Upper lobe of right lung (tissue), 1 donor: ENCODE measurements at regions not wholly inside any gene's neighbourhood (a gene's known extent, or its start where the extent isn't known, plus 50 kb on each side); places are given as distances from the start of the nearest gene placed in this dataset.

Source experiments
- ATAC-seq: fragments of 200-7000 bp; cut with Tn5 transposase; one replicate; pipeline ENCODE4 v1.9.1; 2020; ENCODE audit warnings: mild to moderate bottlenecking, moderate library complexity
- DNase-seq: peaks from one replicate; pipeline ENCODE4 v3.0.0-alpha.2; 2020
- H3K27ac ChIP-seq: fragments of 200-600 bp; one replicate; pipeline ENCODE4 v1.8.0; 2022
- H3K27me3 ChIP-seq: fragments of 200-600 bp; one replicate; pipeline ENCODE4 v1.8.0; 2022; ENCODE audit warnings: mild to moderate bottlenecking
- H3K36me3 ChIP-seq: fragments of 200-600 bp; one replicate; pipeline ENCODE4 v1.8.0; 2022
- H3K4me1 ChIP-seq: fragments of 200-600 bp; one replicate; pipeline ENCODE4 v1.8.0; 2022
- H3K4me3 ChIP-seq: fragments of 200-600 bp; one replicate; pipeline ENCODE4 v1.8.0; 2022; ENCODE audit warnings: mild to moderate bottlenecking
- H3K9me3 ChIP-seq: fragments of 200-600 bp; one replicate; pipeline ENCODE4 v1.8.0; 2022
- CTCF ChIP-seq: fragments of 200-600 bp; IDR thresholded peaks from one replicate; pipeline ENCODE4 v1.8.0; 2022; ENCODE audit warnings: antibody characterized with exemption
- intact Hi-C: fragments of 100-400 bp; cut with DNase I; formaldehyde crosslinking; loops from one replicate; pipeline ENCODE4 v1.11.0; 2022
- donor health status: DM: no; HTN: yes; CAD: no; lungs with severe emphysema.

GRCh38 chr5:159456261-159456660, 126.0 kb upstream of the IL12B start:
- Histone ChIP-seq H3K9me3 (no peaks in the 10 kb centered on the region), H3K4me1 (peaks cover 6% of the 10 kb centered on the region), H3K27ac (no peak overlapping the region), H3K36me3 (no peaks in the 10 kb centered on the region), H3K4me3 (no peak overlapping the region), H3K27me3 (no peaks in the 10 kb centered on the region)
- DNase-seq (no peak), ATAC-seq (no peak)
- TF ChIP-seq CTCF = no peak
- intact Hi-C loops = no loop called here

- Histone ChIP-seq H3K27ac (no peak overlapping the region), H3K4me1 (peaks cover under 1% of the 10 kb centered on the region), H3K27me3 (no peaks in the 10 kb centered on the region), H3K36me3 (no peaks in the 10 kb centered on the region), H3K9me3 (no peaks in the 10 kb centered on the region), H3K4me3 (no peak overlapping the region)
- DNase-seq = no peak
- no peak for ATAC-seq
- no peak for TF ChIP-seq CTCF
- intact Hi-C loops = no loop called here
Observed at GRCh38 chr5:159456722-159457465, 126.6 kb upstream of the IL12B start.

DNA sequence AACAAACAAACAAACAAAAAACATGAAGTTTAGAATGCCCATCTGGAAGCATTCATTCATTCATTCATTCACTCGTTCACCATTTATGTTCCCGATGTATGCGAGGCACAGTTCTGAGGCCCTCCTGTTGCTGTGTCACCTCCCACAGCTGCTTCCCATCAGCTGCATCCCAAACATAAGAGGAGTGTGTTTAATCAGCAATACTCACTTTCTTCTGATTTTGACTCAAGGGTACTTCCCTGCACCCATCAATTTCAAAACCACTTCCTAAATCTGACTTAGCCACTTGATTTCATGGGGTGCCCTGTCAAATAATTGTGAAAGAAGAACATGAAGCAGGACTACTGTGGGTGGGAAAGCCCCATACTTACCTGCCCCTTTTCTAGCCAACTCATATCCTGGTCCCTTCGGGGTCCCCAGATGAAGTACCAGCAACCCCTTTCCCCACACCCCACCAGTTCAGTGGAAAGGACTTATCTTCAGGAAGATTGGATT, 128.0 kb upstream of the IL12B start:
- no peak for TF ChIP-seq CTCF
- DNase-seq = no peak
- H3K27ac ChIP-seq = no peak overlapping the region
- no peaks in the 10 kb centered on the region for H3K4me1 ChIP-seq
- H3K36me3 ChIP-seq = no peaks in the 10 kb centered on the region
- no peaks in the 10 kb centered on the region for H3K27me3 ChIP-seq
- no peak for ATAC-seq
- intact Hi-C loops = no loop called here
- H3K4me3 ChIP-seq = no peak overlapping the region
- H3K9me3 ChIP-seq = no peaks in the 10 kb centered on the region

DNA sequence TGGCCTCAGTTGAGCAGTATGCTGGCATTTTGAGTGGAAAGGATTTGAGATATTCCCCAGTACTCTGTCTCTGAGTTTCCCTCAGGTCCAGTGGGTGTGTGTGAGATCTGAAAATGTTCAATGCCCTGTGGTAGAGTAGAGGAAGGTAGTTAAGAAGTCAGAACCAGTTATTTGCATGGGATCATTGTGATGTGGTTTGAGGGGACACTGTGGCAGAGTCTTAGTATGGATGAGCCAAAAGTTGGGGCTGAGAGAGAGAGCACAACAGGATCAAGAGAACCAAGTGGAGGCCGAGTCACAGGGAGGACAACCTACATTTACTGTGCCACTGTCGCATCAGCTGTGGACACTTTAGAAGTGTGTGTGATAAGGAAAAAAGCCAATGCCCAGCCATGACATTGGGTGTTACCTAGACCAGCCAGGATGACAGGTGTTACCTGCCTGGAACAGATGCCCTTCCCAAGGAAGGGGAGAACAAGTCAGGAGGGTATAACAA, 128.9 kb upstream of the IL12B start:
- intact Hi-C loops = no loop called here
- Histone ChIP-seq H3K27me3 (no peaks in the 10 kb centered on the region), H3K27ac (no peak overlapping the region), H3K4me3 (no peak overlapping the region), H3K4me1 (no peaks in the 10 kb centered on the region), H3K9me3 (no peaks in the 10 kb centered on the region), H3K36me3 (no peaks in the 10 kb centered on the region)
- TF ChIP-seq CTCF = no peak
- DNase-seq (no peak), ATAC-seq (no peak)

GRCh38 chr5:159459951-159460538, 129.8 kb upstream of the IL12B start:
- Histone ChIP-seq H3K27me3 (no peaks in the 10 kb centered on the region), H3K36me3 (no peaks in the 10 kb centered on the region), H3K4me3 (no peak overlapping the region), H3K27ac (no peak overlapping the region), H3K4me1 (no peaks in the 10 kb centered on the region), H3K9me3 (no peaks in the 10 kb centered on the region)
- ATAC-seq (peak; percentile 61), DNase-seq (no peak)
- intact Hi-C loops = no loop called here
- no peak for TF ChIP-seq CTCF
